Stimulated activated CD4-positive, alpha-beta T cell treated with anti-CD3 and anti-CD28 coated beads, Interleukin-15, amount 100 ng/mL, for 48 hours (primary cell): ENCODE measurements at regions not wholly inside any gene's neighbourhood (a gene's known extent, or its start where the extent isn't known, plus 50 kb on each side); places are given as distances from the start of the nearest gene placed in this dataset.

ENCODE experiments used
- DNase-seq, 2 donors: peaks; one replicate each; pipeline ENCODE4 v3.0.0-alpha.2; 2020; ENCODE audit warnings: low read depth in 2 of 2

DNA sequence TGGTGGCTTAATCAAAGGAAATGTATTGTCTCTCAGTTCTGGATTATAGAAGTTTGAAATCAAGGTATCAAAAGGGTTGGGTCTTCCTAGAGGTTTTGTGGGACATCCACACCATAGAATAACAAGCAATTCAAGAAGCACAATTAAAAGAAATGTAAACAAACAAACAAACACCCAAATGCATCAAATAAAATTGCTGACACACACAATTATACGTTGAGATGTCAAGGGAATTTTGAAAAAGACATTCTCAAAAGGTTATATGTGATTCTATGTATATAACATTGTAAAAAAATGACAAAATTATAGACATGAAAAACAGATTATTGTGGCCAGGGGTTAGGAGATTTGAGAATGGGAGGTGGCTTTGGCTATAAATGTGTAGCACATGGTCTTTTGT is 250.7 kb upstream of the AGA start:
- DNase-seq: no peak

DNA sequence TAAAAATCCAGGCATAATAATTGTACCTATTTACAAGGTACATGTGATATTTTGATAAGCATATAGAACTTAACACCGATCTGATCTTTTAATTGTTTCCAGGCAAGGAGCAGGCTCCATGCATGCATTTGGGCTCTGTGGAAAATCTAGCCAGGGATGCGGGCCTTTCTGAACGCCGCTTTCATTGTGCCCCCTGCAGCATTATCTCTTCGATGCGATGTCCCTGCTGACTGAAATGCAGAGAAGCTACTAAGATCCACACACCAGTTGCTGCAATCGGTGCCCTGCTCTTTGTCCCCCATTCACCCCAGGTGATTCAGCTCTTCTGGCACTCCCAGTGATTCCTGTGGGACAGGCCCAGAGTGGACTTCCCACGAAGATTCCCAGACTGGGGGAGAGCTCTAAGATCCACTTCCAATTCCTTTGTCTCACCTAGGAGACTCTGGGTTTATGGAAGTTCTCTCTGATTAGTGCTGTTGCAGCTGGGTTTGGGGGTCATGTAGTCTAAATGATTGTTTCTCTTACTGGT is 254.3 kb upstream of the AGA start:
- no peak for DNase-seq

- DNase-seq: no peak
These were observed 257.4 kb upstream of the AGA start for GRCh38 chr4:177699365-177700213.

DNA sequence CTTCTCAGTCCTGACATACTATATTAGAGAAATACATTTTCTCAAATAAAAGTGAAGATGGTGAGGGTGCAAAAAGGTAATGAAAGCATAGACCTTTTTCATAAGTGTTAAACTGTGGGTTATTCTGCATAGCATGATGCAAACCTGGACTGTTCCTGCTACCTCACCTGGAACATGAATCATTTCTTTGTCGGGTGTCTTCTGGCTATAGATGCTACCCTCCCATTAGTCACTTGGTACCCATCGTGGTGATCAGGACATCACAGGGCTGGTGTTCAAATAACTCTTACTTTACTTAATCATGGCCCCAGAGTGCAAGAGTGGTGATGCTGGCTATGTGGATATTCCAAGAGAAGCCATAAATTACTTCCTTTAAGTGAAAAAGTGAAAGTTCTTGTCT is 264.7 kb upstream of the AGA start:
- no peak for DNase-seq

DNA sequence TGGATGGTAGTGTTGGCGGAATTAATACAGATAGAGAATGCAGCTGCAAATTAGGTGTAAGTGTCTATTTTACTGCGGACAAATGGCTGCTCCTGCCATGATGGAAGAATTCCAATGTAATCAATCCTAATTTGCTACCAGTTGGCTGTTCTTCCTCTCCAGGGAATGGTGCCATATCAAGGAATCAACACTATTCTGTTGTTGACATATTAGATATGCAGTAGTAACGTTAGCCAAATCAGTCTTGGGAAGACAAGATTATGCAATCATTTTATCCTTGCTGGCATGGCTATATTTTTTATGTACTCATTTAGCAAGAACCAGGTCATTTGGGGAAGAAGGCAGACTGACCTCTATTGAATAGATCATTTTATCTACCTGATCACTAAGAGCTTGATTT is 271.2 kb upstream of the AGA start:
- DNase-seq: no peak

GRCh38 chr4:177717407-177717806 is 275.2 kb upstream of the AGA start:
- DNase-seq: no peak

DNA sequence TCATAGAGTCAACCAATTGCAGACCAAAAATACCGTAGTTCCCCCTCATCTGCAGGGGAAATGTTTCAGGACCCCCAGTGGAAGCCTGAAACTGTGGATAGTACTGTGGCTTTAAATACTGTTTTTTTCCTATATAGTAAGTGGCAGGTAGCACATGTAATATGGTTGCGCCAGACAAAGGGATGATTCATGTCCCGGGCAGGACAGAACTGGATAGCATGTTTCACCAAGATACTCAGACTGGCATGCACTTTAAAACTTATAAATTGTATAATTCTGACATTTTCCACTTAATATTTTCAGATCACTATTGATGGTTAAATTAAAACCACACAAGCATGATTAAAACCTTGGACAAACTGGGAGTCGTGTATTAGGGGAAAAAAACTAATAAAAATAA is 276.3 kb upstream of the AGA start:
- DNase-seq: no peak

GRCh38 chr4:177726111-177726510 is 283.9 kb upstream of the AGA start:
- DNase-seq: no peak

DNA sequence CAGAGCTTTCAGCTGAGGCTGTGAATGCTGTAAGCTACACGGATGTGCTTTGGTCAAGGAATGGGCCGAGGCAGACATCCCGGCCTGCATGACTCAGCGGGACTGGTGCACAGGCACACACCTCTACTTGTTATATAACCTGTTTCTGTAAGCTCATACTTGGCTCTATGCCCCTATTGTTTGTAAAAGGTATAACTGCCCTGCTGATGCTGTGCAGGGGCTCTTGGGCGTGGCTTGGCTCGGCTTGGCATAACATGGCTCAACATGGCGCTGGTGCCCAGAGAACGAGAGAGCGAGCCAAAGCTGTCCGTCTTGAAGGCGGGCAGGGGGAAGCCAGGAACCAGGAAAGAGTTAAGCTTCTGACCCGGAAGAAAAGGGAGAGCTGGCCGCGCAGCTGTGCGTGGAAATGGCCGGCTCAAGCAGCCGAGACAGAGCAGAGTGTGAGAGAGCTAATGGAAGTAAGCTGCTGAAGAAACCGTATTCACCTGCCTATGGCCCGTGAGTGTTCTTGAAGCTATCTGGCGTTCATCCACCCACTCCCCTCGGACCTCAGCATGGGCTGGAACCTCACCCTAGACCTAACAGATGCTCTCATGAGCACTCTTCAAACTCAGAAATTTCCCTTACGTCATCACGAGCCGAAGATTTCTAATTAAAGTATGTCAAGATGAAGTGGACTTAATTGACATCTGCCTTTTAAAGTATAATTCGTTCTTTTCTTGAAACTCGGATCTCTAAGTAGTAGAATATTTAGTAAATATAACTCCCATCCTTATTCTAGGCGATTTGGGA is 286.3 kb upstream of the AGA start:
- no peak for DNase-seq

DNA sequence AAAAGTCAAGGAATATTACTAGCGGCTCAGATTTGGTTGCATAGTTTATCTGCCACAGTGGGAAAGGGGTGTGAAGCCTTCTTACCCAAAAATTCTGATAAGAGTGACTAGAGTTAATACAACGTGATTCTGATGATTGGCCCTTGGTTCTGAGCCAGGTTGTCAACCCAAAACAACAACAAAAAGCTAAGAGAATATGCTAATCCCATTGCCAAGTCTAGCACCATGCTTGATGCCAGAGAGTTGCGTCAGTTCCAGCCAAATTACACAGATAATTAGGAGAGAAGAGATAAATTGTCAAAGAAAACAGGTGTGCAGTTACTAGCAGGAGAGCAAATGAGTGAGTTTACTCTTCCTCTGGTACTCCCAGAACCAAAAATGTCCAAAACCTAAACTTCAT is 287.4 kb upstream of the AGA start:
- DNase-seq: no peak

GRCh38 chr4:177737387-177737940 is 295.2 kb upstream of the AGA start:
- DNase-seq: no peak

DNA sequence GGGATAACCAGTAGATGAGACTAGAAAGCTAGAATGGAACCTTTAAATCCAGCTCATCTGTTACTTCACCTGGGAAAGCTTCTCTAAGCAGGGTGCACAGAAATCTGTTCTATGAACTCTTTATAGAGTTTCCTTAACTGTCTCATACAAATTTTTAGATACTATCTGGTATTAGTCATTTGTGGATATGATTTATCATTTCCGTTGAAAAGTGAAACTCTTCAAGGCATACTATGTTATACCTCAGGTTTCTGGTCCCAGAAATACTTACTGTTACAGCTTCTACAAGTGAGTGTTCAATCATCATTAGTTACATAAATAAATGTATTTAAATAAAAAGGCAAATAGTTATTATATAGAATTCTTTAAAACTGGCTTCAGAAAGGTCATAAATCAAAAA is 298.3 kb upstream of the AGA start:
- no peak for DNase-seq

DNA sequence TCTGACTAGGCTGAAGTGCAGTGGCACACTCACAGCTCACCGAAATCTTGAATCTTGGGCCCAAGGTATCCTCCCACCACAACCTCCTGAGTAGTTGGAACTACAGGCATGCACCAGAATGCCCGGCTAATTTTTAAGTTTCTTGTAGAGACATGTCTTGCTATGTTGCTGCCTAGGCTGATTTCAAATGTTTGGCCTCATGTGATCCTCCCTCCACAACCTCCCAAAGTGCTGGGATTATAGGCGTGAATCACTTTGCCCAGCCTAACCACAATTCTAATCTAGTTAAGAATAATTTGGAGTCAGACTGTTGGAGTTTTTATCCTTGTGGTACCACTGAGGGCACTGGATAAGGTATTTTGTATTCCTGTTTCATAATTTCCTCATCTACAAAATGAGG is 317.5 kb upstream of the AGA start:
- DNase-seq: no peak

DNA sequence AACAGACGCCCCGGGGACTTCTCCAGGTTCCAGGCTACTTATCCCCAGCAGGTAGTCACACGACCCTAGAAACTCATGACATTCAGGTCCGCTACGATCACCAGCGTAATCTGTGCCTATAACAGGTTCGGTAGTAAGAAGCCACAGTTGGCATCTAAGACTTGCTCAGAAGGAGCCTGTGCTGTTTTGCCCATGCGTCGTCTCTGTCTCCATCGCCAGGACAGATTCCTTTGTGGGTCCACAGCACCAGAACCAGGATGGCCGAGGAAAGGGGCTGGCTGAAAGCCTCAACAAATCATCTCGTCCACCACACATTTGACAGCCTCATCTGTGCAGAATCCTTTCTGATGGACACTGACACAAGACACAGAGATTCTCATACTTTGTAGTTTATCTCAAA is 319.5 kb upstream of the AGA start:
- DNase-seq: no peak

DNA sequence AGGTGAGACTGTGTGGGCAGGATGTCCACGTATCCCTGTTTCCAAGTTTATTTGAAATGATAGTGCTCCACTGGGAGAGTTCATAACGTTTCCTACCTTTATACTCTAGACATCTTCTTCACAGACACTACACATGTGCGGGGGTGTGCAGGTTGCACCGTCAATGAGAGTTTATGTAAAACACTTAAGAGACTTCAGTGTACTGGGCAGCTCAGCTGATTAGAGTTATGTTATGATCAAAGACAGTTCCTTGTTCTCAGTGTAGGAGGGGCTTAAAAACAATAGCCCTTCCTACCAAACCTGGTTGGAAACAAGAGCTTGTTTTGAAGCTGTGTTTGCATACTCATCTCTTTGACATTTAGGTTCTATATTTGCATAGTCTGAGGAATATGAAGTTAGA is 326.9 kb upstream of the AGA start:
- no peak for DNase-seq

DNA sequence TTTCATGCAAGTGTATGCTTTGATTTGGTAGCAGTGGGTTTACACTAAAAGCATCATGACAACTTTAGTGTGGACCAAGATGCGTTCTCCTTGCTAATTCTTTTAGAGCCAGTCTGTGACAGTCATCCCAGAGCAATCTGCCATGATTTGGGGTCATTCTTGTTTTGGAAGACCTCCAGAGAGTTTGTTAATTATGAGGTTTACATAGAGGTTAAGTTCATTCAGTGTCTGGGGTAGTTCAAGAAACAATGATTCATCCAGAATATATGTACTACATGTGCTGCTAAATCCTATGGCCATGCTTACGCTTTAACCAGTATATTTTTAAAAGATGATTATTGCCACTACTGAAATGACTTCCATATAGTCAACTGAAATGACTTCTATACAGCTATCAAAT is 328.5 kb upstream of the AGA start:
- DNase-seq: no peak

DNA sequence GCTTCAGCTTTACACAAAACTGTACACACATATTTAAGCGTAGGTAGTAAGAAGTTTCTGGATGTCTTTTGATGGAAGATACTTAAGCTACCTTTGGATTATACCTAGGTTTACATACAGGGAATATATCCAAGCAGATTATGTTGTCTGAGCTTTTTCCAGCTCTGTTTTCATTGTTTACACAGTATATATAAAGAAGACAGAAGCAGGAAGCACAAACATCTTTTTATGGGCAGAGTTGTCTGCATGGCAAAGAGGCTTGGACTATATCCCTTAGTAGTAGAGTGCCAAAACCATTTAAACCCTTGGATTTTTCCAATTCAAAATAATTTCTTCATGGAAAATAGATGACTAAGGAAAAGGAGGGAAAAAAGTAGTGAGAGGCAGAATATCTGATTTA is 329.4 kb upstream of the AGA start:
- no peak for DNase-seq

- DNase-seq: no peak
These were observed 336.4 kb upstream of the AGA start for GRCh38 chr4:177778623-177779022.

GRCh38 chr4:177785000-177785399 is 342.8 kb upstream of the AGA start:
- no peak for DNase-seq

DNA sequence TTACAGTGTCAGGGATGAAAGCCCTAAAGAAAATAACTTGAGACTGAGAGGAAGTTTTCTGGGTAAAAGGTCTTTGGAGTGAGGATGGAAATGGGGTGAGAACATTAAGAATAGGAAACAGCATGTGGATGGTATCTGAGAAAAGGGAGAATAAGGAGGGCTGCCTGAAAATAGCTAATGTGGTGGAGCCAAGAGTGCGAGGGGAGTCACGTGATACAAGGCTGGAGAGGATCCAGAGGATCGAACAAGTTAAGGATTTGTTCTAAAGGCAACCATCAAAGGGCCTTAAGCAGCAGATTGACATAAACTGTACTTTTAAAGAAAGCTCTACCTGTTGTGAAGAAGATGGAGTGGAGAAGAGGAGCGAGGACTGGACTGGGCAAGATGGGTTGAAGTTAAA is 347.4 kb upstream of the AGA start:
- DNase-seq: no peak

DNA sequence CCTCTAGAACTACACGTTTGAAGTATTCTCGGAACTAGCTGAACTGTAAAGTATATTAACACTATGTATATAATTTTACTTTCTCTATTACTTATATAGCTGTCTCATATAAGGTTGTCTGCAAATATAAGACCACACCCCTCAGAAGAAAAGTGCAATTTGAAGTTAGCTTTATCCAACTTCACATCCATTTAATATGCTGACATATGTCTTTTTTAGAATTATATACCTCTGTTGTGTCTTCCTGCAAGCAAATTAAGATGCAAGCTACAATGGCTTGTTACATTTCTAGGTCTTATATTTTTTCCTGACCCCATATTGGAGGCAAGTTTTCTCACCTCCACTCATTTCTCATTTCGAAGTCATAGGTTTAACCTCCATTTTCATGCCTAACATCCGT is 349.0 kb upstream of the AGA start:
- no peak for DNase-seq

DNA sequence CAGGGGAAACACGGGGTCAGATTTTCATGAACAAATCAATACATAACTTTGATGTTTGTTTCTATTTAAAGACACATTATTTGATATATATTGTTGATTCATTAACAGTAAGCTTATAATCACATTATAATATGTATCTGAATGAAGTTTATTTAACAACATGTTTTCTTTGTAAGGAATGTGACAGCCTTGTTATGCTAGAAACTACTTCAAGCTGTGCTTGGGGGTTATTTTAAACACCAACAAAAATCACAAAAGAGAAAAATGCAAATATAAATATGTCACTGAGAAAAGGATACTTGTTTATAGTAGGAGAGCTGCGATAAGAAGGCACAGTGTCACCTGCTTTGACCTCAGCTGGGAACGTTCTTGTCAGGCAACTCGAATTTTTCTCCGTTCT is 354.6 kb upstream of the AGA start:
- no peak for DNase-seq

- DNase-seq: no peak
These were observed 355.9 kb upstream of the AGA start for GRCh38 chr4:177798161-177798560.
